EL (cell line): ENCODE measurements at regions not wholly inside any gene's neighbourhood (a gene's known extent, or its start where the extent isn't known, plus 50 kb on each side); places are given as distances from the start of the nearest gene placed in this dataset.

Experiments
- DNase-seq: peaks from one replicate; pipeline ENCODE4 v3.0.0-alpha.2; 2016

DNA sequence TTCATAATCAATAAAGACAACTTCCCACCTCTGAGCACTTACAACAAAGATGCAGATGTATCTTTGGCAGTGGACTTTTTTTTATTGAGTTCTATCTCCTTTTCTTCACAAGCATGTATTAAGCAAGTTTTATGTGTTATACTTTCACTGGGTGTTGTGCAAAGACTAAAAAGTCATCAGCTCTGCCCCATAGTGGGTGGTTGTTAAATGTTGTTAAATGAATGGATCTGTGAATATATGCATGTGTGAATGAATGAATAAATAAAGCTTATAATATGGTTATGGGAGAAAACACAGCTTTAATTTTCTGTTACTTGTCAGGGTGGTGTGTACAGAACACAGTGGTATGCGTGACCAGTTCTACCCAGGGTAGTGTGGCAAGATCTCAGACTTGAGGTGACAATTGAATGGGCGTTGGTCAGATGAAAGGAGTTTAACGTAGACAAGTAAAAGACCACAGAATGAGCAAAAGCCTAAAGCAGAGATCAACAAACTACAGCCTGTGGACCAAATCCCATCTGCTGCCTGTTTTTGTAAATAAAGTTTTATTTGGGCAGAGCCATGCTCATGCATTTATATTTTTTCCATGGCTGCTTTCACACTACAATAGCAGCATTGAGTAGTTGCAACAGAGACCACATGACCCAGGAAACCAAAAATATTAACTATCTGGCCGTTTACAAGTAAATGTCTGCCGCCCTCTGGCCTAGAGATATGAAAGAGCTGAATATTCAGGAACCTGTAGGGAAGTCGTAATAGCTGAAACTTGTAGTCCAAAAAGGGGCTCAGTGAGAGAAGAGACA is 207.4 kb upstream of the EEA1 start:
- DNase-seq: no peak

DNA sequence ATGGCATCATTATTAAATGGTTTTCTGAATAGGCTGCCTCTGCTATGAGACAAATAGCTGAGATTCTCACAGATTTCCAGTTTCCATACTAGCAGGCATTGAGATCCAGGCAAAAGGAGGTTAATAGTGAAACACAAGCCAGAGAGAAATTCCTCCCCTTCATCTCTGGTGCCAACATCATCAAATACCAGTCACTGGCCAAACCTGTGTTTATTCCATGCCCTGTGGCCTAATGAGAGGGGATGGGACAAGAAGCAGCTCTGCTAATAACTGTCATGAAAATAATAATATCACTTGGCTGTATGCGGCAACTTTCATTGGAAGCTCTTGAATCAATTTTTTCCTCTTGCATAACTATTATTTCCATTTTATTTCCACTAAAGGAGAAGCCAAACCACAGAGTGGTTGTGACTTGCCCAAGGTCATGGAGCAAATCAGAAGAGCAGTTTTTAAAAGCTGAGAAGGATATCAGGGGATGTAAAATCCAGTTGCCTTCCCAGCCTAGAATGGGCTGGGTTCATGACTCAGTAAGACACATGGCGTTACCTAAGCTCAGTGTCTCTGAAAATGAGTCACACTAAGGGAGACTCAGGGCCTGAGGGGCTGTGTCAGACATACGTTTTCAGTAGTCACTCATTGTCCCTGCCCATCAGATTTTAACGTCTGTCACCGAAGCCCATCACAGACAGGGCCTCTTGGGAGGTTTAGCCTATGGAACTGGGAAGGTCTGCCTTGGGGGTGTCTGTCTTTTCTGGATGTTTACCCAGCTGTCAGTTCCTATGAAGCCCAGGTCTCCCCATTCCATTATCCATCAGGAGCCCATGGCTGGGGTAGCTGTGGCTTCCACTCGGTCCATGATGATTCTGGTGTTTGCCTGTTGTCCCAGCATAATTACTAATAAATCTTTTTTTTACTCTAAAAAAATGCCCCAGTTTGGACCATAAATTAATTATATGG is 208.8 kb upstream of the EEA1 start:
- DNase-seq: peak; percentile 87

DNA sequence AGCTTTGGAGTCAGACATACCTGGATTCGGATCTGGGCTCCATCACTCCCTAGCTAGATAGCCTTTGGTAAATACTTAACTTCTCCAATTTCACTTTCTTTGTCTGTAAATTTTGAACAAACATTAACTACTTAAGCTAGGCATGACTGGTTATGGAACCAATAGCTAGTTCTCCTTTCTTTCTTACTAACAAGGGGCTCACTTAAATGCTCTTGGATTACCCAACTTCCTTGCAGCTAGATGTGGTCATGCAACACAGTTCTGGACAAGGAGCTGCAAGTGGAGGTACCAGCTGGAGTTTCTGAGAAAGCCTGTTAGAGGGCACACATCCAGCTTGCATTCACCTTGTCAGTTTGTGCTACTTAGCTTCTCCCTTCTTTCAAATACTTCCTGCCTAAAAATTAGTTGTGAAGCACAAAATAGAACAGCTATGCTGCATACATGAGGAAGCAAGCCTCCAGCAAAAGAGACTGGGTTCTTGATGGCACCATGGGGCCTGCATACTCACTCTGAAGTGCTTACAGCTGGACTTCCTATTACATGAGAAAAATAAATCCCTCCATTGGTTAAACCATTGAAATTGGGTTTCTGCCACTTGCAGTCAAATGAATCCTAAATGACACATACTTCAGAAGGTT is 210.1 kb upstream of the EEA1 start:
- no peak for DNase-seq

DNA sequence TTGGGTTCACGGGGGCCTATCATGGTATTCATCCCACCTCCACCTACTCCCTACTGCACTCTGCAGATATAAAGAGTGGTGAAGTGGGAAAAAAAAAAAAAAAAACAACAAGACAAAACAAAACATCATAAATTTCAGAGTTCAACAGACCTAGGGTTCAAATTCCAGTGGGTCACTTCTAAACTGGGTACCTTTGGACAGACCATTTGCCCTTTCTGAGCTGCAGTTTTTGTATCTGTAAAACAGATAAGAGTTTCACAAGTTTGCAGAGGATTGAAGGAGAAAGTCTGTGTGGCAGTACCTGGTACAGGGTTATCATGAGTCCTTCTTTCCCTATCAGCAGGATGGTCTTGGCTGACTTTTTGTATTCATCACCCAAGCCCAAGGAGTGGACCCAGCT is 211.2 kb upstream of the EEA1 start:
- DNase-seq: no peak

DNA sequence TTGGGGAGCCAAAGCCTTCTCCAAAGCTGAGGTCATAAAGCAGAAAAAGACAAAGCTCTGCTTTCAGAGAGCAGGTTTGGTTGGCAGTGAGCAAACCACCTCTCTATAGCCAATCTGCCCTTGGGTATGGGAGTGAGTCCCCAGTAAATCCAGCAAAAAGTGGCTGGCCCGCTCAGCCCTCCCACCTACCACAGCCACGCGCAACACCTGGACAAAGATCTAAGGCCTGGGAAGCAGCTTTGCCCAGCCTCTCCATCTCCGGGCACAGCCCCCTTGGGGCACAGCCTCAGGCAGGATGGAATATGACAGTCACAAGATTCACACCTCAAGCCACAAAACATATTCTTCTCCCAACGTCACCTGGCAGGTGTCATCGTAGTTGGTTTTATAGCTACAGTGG is 211.7 kb upstream of the EEA1 start:
- DNase-seq: no peak

DNA sequence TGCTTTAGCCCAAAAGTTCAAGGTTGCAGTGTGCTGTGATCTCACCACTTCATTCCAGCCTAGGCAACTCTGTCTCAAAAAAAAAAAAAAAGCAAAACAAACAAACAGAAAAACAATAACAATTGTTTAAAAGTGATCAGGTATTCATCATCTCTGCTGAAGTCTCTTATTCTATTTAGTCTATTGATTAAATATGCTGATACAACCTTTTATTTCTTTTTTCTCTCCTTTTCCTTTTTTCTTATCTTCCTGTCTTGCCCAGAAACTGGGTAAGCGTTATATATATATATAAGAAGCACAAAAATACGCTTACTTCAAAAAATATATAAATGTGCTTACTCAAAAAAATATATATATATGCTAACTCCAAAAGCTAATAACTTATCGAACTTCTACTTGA is 213.8 kb upstream of the EEA1 start:
- DNase-seq: no peak

DNA sequence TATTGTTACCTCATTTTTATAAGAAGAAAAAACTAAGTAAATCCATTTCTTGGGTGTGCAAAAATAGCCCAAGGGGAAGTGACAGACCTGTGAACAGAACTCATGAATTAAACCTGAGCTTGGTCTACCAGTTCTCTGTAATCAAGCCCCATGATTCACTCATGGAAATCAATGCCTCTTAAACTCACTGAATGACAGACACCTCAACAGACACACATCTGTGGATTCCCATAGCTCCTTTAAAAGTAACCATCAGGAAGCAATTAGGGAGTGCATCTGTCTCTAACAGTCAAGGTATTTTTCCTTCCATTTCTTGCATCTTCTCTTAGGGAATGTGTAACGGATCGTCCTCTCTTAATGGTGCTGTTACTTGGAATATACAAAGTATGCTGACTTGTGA is 215.0 kb upstream of the EEA1 start:
- DNase-seq: no peak

DNA sequence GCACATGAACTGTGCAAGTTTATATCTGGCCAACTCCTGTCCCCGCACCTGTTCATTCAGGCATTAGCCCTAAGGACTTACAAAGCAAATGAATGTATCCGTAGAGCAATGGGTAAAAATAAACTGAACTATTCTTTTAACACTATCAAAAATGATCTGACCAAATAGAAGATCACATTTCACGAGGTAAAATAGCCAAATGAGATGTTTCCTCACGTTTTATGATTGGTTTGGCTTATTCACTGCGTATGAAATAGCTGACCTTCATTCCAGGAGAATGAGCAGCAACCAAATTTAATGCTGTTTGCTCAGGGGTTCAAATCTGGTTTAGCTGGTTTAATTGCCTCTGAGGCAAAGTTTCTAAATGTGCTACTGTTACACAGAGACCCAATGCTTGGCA is 216.0 kb upstream of the EEA1 start:
- no peak for DNase-seq

DNA sequence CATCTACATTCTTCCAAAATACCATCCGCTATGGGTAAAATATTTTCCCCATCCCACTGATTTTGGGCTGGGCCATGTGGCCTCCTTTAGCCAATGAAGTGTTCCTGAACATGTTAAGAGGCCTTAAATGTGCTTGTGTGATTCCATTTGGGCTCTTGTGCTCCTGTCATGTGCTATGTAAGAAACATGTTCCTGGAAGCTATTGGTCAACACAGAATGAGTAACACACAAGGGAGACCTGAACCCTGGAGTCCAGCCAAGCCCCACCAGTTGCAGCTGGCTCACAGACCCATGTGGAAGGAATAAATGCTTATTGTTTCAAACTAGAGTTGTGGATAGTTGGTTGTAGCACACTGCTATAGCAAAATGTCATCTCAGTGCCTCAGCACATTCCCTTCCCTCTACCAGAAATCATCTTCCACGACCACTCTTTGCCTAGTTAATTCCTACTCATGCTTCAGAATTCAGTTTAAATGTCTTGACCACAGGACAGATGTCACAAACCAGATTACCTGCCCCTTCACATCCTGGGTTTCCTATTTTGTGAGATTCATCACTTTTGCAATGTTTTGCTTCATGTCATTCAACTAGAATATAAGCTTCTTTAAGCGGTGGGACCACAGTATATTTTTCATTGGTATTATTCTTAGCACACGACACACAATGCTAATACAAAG is 217.3 kb upstream of the EEA1 start:
- DNase-seq: peak; percentile 31

DNA sequence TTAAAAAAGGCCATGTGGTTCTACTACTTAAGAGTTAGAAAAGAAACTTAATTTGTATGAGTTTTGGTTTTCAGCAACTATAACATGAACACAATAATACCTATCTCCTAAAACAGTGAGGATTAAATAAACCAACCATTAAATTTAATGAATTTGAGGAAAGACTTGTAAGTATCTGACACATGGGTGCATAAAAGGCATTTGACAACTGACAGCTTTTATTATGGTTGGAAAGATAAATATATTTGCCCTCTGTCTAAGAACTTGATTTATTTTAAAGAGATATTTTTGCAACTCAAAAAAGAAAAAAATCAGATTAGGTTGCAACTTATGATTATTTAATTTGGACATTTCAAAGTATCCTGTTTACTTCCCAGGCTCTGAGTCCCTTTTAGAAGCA is 217.9 kb upstream of the EEA1 start:
- no peak for DNase-seq

DNA sequence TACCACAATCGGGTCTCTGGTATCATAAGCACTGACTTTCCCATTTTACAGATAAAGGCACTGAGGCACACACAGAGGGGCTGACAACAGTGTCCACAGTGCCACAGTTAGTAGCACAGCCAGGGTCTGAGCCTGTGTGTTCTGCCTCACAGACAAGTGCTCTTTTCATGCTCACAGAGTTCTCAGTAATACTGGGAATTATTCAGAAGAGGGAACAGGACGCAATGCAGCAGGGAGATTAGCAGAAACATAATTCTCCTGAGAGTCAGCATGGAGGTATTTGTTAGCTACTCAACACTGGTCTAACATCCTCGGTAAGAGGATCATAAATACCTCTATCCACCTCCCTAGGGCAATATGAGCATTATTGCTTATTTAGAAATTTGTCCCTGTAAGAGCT is 219.3 kb upstream of the EEA1 start:
- no peak for DNase-seq

DNA sequence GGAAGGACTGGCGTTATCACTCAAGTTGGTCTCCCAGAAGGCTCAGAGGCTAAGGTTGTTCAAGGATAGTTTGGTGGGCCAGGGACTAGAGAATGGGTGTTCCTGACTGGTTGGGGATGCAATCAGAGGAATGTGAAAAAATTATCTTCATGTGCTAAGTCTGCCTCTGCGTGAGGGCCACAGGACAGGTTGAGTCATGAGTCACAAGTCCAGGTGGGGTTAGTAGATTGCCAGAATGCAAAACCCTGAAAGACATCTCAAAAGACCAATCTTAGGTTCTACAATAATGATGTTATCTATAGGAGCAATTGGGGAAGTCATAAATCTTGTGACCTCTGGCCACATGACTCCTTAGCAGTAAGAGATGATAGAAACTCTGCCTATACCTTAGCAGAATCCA is 220.1 kb upstream of the EEA1 start:
- no peak for DNase-seq

DNA sequence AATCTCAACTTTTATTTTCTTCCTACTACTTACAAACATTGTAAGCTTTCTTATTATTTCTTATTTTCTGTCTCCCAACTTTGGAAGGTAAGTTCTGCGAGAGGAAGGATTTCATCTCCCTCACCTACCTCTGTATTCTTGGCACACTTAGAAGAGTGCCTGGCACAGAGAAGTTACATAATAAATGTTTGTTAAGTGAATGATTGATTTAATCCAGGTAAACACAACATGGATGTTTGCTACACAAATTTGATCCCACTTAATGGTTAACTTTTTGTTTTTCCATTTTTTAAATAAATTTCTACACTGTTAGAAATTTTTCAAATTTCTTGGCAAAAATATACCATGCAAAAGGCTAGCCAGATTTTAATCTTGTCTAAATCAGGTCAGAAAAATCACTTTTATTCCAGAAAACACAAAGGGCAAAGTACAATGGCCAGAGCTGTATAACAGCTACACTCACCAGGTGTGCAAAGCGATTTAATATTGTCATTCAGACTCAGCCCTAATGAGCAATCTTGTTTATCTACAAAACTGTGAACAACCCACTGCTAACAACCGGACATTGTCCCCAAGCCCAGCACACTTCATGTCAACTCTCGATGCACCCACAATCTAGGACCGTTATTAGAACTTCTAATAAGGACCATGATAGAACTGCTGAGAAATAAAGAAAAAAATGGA is 222.1 kb upstream of the EEA1 start:
- no peak for DNase-seq

DNA sequence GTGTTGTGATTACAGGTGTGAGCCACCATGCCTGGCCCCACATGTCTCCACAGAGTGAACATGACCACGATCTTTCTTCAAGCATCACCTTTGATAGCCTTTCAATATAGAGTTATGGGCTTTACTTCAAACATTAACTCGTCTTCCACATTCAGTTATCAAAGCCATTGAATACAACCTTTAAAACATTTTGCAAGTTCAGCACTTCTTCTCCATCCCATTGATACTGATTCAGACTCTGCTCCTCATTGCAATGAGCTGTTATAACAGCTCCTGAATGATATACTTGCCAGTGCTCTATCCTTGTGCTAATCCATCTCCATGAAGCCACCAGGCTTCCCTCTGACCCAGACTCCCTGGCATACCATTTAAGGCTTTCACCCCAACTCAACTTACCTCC is 223.5 kb upstream of the EEA1 start:
- no peak for DNase-seq

DNA sequence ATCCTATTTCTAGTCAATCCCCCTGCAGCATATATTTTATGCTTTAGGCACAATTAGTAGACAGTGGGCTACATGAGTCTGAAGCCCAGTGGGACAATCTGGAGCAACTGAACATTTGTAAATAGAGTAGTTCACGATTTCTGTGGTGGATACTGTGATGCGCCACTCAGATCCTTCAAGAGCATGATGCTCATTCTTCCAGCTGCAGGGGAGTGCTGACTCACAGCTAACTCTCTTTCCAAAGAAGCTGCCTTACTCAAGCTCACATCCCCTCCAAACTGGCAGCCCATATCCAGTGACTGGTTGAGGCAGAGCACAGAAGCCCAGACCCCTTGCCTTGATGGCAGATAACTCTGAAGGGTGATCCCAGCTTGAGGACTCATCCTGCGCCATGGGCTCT is 224.2 kb upstream of the EEA1 start:
- DNase-seq: peak; percentile 31

DNA sequence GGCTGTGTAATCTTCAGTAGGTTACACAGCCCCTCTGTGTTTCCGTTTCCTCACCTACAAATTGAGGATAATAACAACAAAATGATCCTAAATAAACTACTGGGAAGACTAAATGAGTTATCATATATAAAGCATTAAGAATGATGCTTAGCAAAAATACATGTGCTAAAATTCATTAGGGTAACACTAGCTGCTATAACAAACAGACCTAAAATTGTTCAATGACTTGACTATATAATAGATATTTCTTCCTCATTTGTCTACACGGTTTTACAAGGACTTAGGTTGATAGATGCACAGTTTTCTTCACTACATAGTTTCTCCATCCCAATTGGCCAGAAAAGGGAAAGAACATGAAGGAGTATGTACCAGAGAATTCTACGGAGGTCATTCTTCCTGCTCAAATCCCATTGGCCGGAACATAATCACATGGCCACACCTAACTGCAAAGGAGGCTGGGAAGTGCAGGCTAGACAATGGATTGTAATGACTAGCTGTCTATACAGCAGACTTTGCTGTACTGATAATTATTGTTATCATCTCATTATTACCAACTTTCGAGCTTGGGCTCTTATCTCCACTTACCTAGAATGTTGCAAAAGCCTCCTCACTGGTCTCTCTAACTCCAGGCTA is 223.5 kb upstream of the NUDT4 start:
- DNase-seq: no peak

DNA sequence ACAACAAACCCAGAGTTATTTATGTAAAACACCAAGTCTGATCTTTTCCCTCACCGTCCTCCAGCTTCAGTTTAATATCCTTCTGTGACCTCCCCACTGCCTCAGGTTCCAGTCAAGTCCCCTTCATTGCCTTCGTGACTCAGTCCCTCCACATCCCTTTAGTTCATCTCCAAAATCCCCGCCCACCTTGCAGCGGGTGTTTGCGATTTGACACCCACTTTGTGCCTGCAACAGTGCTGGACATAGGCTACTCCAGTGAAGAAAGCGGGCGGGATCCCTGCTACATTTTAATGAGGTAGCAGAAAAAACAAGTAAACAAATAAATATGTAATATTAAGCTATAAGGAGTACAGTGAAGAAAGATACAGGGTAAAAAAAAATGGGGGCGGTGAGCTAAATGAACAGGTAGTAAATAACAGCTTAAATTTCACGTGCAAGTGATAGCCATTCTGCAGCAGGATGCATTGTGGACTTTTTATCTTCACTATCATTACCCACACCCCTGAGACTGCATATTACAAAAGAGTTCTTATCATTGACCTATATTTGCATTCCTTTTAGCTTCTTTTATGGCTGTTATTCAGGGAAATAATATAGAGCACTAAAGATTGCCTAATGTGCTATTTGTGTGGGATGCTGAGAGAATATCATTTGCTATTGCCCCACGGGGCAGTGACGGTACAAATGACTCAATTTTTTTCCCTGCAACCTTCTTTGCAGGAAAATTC is 222.8 kb upstream of the NUDT4 start:
- DNase-seq: no peak

DNA sequence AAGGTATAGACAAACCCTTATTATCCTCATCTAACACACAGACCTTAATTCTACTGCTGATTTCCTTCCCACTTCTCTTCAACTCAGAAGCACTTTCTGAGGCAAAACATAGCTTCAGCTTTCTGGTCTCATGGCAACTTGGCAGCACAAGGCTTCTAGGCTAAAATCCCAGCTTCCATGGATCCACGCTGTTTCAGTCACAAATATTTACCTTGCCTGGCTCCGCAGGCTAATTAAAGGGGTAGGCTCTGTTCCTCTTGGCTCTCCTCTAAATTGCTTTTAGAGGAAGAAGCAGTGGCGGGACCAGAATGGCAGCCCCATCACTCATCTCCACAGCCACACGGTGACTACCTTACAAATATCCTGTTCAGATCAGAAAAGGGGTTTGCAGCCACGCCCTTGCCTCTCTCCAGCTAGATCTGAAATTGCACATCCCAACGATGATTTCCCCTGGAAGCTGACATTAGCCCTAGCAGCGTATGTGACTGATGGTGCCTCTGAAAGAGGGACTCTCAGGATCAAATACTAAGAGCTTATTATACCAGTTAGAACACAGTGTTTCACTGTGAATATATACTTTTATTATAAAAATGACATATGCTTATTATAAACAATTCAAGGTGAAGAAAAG is 221.5 kb upstream of the NUDT4 start:
- no peak for DNase-seq

DNA sequence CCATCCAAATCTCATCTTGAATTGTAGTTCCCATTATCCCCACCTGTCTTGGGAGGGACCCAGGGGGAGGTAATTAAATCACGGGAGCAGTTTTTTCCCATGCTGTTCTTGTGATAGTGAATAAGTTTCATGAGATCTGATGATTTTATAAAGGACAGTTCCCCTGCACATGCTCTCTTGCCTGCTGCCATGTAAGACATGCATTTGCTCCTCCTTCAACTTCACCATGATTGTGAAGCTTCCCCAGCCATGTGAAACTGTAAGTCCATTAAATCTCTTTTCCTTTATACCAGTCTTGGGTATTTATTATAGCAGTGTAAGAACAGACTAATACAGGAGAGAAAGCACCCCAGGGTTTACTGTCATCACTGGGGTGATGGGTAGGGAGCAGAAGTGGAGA is 220.4 kb upstream of the NUDT4 start:
- no peak for DNase-seq

DNA sequence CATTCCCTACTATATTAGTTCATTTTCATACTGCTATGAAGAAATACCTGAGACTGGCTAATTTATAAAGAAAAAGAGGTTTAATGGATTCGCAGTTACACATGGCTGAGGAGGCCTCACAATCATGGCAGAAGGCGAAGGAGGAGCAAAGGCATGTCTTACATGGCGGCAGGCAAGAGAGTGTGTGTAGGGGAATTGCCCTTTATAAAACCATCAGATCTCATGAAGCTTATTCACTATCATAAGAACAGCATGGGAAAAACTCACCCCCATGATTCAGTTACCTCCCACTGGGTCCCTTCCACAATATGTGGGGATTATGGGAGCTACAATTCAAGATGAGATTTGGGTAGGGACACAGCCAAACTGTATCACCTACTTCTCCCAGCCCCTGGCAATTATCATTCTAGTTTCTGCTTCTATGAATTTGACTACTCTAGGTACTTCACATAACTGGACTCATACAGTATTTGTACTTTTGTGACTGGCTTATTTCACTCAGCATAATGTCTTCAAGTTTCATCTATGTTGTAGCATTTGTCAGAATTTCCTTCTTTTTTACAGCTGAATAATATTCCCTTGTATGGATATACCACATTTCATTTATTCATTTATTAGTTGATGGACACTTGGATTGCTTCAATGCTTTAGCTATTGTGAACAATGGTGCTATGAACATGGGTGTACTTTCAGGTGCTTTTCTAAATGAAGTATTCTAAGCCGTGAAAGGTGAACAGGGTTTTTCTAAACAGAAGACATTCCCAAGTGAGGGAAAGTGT is 219.5 kb upstream of the NUDT4 start:
- no peak for DNase-seq
